Osteoblast (primary cell): ENCODE measurements at regions not wholly inside any gene's neighbourhood (a gene's known extent, or its start where the extent isn't known, plus 50 kb on each side); places are given as distances from the start of the nearest gene placed in this dataset.

Experiments used
- DNase-seq: peaks from one replicate; pipeline ENCODE4 v3.0.0; 2011; ENCODE audit warnings: low spot score, mixed read lengths; ENCODE audit not compliant: insufficient read length; ENCODE audit errors: missing footprints
- H2AFZ ChIP-seq: 2 replicates; pipeline ENCODE4 v1.6.0; 2011; ENCODE audit warnings: mild to moderate bottlenecking, low read length
- H3K27ac ChIP-seq: 2 replicates; pipeline ENCODE4 v1.5.1; 2011; ENCODE audit warnings: mild to moderate bottlenecking, low read depth, low read length, moderate library complexity
- H3K27me3 ChIP-seq: 2 replicates; pipeline ENCODE4 v1.6.0; 2012; ENCODE audit warnings: mild to moderate bottlenecking, control low read depth, inconsistent platforms, low read length, moderate library complexity; ENCODE audit not compliant: insufficient read depth
- H3K36me3 ChIP-seq: 2 replicates; pipeline ENCODE4 v1.5.1; 2011; ENCODE audit warnings: mild to moderate bottlenecking, low read length, control low read depth, moderate library complexity; ENCODE audit not compliant: insufficient read depth
- H3K4me1 ChIP-seq: 2 replicates; pipeline ENCODE4 v1.5.1; 2011; ENCODE audit warnings: mild to moderate bottlenecking, low read length, control low read depth, moderate library complexity; ENCODE audit not compliant: insufficient read depth
- H3K4me2 ChIP-seq: 2 replicates; pipeline ENCODE4 v1.6.0; 2011; ENCODE audit warnings: mild to moderate bottlenecking, low read length; ENCODE audit not compliant: insufficient read depth
- H3K4me3 ChIP-seq: fragments of 200-600 bp; sonication (generic); 3 replicates; pipeline ENCODE4 v1.5.1; 2012; ENCODE audit warnings: mild to moderate bottlenecking, low read length, inconsistent platforms; ENCODE audit not compliant: insufficient read depth
- H3K79me2 ChIP-seq: 2 replicates; pipeline ENCODE4 v1.6.0; 2012; ENCODE audit warnings: mild to moderate bottlenecking, low read length, control low read depth, inconsistent platforms; ENCODE audit not compliant: insufficient read depth
- H3K9me3 ChIP-seq: 2 replicates; pipeline ENCODE4 v1.5.1; 2011; ENCODE audit warnings: low read depth, low read length, control low read depth
- H4K20me1 ChIP-seq: 2 replicates; pipeline ENCODE4 v1.6.0; 2012; ENCODE audit warnings: mild to moderate bottlenecking, low read length, control low read depth; ENCODE audit not compliant: insufficient read depth
- TF ChIP-seq, protein P1 (sequence below): IDR thresholded peaks from 2 replicates; pipeline ENCODE4 v1.5.1; 2011; ENCODE audit warnings: mild to moderate bottlenecking, low read depth, low read length, moderate library complexity; ENCODE audit errors: extremely low read depth

DNA sequence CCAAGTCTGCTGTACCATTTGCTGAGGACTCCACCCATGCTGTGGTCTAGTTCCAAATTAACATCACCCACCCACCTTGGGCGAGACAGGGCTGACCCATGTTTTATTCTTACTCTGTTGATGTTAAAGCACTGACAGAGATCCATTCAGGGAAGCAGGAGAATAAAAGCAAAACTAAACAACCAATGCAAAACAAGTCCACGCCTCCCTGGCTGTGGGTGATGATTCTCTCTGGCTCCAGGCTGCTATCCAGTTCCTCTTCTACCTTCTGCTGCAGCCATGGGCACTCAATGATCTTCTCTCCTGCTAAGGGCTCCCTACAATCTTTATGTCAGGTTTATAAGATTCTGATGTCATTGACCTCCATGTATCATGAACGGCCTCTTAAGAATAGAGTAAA, 786.6 kb upstream of the ID2 start:
- Histone ChIP-seq H3K9me3 (no peaks in the 10 kb centered on the region), H2AFZ (no peak overlapping the region), H3K27me3 (no peaks in the 10 kb centered on the region), H3K4me2 (no peak overlapping the region), H4K20me1 (no peaks in the 10 kb centered on the region), H3K27ac (no peak overlapping the region), H3K79me2 (no peaks in the 10 kb centered on the region), H3K36me3 (no peaks in the 10 kb centered on the region), H3K4me1 (no peaks in the 10 kb centered on the region), H3K4me3 (no peak overlapping the region)
- TF ChIP-seq, protein P1, sequence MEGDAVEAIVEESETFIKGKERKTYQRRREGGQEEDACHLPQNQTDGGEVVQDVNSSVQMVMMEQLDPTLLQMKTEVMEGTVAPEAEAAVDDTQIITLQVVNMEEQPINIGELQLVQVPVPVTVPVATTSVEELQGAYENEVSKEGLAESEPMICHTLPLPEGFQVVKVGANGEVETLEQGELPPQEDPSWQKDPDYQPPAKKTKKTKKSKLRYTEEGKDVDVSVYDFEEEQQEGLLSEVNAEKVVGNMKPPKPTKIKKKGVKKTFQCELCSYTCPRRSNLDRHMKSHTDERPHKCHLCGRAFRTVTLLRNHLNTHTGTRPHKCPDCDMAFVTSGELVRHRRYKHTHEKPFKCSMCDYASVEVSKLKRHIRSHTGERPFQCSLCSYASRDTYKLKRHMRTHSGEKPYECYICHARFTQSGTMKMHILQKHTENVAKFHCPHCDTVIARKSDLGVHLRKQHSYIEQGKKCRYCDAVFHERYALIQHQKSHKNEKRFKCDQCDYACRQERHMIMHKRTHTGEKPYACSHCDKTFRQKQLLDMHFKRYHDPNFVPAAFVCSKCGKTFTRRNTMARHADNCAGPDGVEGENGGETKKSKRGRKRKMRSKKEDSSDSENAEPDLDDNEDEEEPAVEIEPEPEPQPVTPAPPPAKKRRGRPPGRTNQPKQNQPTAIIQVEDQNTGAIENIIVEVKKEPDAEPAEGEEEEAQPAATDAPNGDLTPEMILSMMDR = no peak
- DNase-seq = no peak

DNA sequence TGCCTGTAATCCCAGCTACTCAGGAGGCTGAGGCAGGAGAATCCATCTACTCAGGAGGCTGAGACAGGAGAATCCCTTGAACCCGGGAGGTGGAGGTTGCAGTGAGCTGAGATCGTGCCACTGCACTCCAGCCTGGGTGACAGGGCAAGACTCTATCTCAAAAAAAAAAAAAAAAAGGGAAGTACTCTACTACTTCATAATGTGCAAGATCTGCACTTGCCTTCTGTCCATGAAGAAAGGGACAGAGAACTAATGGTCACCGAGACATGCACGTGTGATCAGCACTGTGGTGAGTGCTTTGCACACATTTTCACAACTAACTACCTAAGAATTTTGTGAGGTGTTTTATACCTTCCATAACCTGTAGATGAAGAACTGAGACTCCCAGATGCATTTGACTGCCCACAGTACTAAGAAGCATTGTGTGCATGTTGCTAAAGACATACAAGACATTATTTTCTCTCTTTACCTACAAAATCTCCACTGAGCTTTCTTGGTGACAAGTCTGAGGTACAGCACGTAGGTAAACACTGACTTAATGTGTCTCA, 784.8 kb upstream of the ID2 start:
- Histone ChIP-seq H2AFZ (no peak overlapping the region), H3K9me3 (no peaks in the 10 kb centered on the region), H4K20me1 (no peaks in the 10 kb centered on the region), H3K4me2 (no peak overlapping the region), H3K4me1 (no peaks in the 10 kb centered on the region), H3K4me3 (no peak overlapping the region), H3K27me3 (no peaks in the 10 kb centered on the region), H3K27ac (no peak overlapping the region), H3K36me3 (no peaks in the 10 kb centered on the region), H3K79me2 (no peaks in the 10 kb centered on the region)
- no peak for DNase-seq
- TF ChIP-seq, protein P1 = no peak

DNA sequence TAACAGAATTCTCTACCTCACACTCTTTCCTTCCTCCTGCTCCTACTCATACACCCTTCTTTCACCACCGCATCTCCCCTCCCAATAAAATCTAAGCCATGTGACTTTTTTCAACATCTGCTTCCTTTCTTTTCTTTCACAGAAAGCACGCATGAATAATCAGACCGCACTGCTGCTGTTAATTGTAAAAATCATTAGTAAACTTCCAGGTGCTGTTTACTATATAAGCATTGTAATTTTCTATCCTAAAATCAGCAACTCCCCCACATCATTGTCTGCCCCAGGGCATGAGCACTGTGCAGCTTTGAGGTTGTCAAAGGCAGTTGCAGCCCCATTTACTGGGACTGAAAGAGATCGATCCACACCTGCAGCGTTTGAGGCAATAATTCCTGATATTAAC, 782.6 kb upstream of the ID2 start:
- Histone ChIP-seq H3K27me3 (no peaks in the 10 kb centered on the region), H3K79me2 (no peaks in the 10 kb centered on the region), H3K9me3 (no peaks in the 10 kb centered on the region), H3K4me1 (no peaks in the 10 kb centered on the region), H3K36me3 (no peaks in the 10 kb centered on the region), H2AFZ (no peak overlapping the region), H3K27ac (no peak overlapping the region), H3K4me3 (no peak overlapping the region), H3K4me2 (no peak overlapping the region), H4K20me1 (no peaks in the 10 kb centered on the region)
- DNase-seq = no peak
- TF ChIP-seq, protein P1 = no peak

DNA sequence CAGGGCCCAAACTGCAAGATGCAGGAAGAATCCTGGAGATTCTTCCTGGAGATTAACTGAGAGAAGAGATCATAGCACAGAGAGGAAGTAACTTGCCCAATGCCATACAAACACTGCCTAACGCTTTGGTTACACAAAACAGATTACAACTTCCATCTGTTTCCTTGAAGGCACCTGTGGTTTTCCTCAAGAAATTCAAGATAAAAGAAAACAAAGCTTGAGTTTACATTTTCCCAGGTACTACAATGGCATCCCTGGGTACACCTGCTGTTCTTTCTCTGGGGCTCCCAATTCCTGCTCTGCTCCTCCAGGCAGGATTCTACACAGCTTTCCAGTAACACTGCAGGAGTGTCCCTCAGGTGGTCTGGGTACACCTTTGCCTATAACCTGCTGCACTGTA, 781.9 kb upstream of the ID2 start:
- Histone ChIP-seq H3K4me2 (no peak overlapping the region), H3K9me3 (no peaks in the 10 kb centered on the region), H3K27ac (no peak overlapping the region), H3K27me3 (no peaks in the 10 kb centered on the region), H2AFZ (no peak overlapping the region), H4K20me1 (no peaks in the 10 kb centered on the region), H3K4me1 (no peaks in the 10 kb centered on the region), H3K4me3 (no peak overlapping the region), H3K79me2 (no peaks in the 10 kb centered on the region), H3K36me3 (no peaks in the 10 kb centered on the region)
- DNase-seq = no peak
- TF ChIP-seq, protein P1 = no peak
